Fibroblast of lung (primary cell): ENCODE measurements at regions not wholly inside any gene's neighbourhood (a gene's known extent, or its start where the extent isn't known, plus 50 kb on each side); places are given as distances from the start of the nearest gene placed in this dataset.

Source experiments
- CTCF ChIP-seq, 2 donors: IDR thresholded peaks in 1 of 2; conservative IDR thresholded peaks in 1 of 2; 1 replicate in 1 of 2; 2 replicates in 1 of 2; pipeline ENCODE4 v1.5.1; 2011 to 2012; ENCODE audit warnings: low read length in 2 of 2, control low read depth in 1 of 2, inconsistent platforms in 1 of 2, low read depth in 1 of 2, mild to moderate bottlenecking in 1 of 2
- EZH2 ChIP-seq: IDR thresholded peaks from 2 replicates; pipeline ENCODE4 v1.5.1; 2012; ENCODE audit warnings: low read length, control low read depth, mild to moderate bottlenecking; ENCODE audit errors: missing control alignments

DNA sequence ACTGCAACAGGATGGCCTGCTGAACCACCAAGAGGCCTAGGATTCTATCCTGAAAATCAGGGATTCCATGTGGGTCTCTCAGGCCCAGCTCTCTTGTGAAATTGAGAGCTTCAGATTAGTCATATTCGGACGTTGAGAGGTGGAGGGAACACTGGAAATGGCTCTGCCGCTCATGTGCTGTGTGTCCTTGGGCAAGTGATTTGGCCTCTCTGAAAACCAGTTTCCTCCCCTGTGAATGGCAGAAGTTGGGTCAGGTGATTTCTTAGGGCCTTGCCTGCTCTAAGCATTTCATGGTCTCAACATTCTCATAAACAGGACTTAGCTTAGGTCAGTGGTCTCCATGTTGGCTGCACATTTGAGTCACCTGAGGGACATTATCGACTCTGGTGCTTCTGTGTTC lies 470.1 kb downstream of the PREX1 start:
- TF ChIP-seq CTCF (conservative IDR thresholded peaks at IDR 0.05 in 1 of 2, IDR thresholded peaks at IDR 0.05 in 1 of 2; ENCODE audit: low read depth in 1 of 2, low read length in 2 of 2) = no peak
- no peak for TF ChIP-seq EZH2
